Esophagus muscularis mucosa (tissue), 3 donors: ENCODE measurements at regions not wholly inside any gene's neighbourhood (a gene's known extent, or its start where the extent isn't known, plus 50 kb on each side); places are given as distances from the start of the nearest gene placed in this dataset.
A peak's percentile ranks its signal among the peaks of the same experiment; 100 is the strongest.

Experiments
- POLR2A ChIP-seq: fragments of 450-650 bp; IDR thresholded peaks from one replicate; pipeline ENCODE4 v1.6.1; 2017; ENCODE audit warnings: antibody characterized with exemption, moderate library complexity, mild to moderate bottlenecking, low read depth
- TF ChIP-seq, protein P1 (sequence below), 3 experiments: fragments of 200-600 bp in 2 of 3; fragments of 450-650 bp in 1 of 3; sonication (generic) in 2 of 3; IDR thresholded peaks; one replicate each; pipeline ENCODE4 v1.5.1; 2017 to 2019; ENCODE audit warnings: antibody characterized with exemption in 3 of 3, mild to moderate bottlenecking in 2 of 3, moderate library complexity in 1 of 3

- TF ChIP-seq, protein P1, sequence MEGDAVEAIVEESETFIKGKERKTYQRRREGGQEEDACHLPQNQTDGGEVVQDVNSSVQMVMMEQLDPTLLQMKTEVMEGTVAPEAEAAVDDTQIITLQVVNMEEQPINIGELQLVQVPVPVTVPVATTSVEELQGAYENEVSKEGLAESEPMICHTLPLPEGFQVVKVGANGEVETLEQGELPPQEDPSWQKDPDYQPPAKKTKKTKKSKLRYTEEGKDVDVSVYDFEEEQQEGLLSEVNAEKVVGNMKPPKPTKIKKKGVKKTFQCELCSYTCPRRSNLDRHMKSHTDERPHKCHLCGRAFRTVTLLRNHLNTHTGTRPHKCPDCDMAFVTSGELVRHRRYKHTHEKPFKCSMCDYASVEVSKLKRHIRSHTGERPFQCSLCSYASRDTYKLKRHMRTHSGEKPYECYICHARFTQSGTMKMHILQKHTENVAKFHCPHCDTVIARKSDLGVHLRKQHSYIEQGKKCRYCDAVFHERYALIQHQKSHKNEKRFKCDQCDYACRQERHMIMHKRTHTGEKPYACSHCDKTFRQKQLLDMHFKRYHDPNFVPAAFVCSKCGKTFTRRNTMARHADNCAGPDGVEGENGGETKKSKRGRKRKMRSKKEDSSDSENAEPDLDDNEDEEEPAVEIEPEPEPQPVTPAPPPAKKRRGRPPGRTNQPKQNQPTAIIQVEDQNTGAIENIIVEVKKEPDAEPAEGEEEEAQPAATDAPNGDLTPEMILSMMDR (IDR thresholded peaks at IDR 0.05): peak in 2 of 3 experiments; percentile 18 to 23
- TF ChIP-seq POLR2A: no peak
Measured at GRCh38 chr1:184242507-184242943, 144.3 kb upstream of the C1orf21 start.
